ENCODE measurements at regions not wholly inside any gene's neighbourhood (a gene's known extent, or its start where the extent isn't known, plus 50 kb on each side); places are given as distances from the start of the nearest gene placed in this dataset.

DNA sequence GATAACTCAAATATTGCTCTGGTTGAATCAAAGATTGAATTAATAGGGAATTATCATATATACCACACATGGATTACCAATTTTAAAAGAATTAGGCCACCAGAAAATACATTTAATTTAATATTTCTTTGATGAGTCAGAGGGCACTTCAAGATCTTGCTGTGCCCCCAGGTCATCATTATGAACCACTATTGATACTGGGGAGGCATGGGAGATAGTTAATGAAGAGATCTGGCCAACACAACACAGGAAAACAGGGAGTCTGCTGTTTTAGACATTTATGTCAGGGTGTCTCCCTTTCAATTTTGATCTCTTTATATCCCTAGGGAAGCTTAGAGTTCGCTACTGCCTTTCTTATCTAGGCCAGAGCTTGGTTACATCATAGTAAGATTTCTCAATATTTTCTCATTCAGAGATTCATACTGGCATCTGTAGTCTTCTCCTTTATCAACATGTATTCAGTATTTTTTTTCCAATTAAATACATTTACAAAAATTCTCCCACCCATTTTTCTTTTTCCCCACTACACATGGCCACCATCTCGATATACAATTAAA lies 158.3 kb upstream of the ZFHX3 start:
- TF ChIP-seq, protein P1, sequence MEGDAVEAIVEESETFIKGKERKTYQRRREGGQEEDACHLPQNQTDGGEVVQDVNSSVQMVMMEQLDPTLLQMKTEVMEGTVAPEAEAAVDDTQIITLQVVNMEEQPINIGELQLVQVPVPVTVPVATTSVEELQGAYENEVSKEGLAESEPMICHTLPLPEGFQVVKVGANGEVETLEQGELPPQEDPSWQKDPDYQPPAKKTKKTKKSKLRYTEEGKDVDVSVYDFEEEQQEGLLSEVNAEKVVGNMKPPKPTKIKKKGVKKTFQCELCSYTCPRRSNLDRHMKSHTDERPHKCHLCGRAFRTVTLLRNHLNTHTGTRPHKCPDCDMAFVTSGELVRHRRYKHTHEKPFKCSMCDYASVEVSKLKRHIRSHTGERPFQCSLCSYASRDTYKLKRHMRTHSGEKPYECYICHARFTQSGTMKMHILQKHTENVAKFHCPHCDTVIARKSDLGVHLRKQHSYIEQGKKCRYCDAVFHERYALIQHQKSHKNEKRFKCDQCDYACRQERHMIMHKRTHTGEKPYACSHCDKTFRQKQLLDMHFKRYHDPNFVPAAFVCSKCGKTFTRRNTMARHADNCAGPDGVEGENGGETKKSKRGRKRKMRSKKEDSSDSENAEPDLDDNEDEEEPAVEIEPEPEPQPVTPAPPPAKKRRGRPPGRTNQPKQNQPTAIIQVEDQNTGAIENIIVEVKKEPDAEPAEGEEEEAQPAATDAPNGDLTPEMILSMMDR (conservative IDR thresholded peaks at IDR 0.05; ENCODE audit: low read length): no peak
- no peak for TF ChIP-seq EZH2phosphoT487 (IDR thresholded peaks at IDR 0.05; ENCODE audit: borderline replicate concordance, low read depth, low read length)

All from OCI-LY7 (cell line).